Endothelial cell of umbilical vein (primary cell): ENCODE measurements at regions not wholly inside any gene's neighbourhood (a gene's known extent, or its start where the extent isn't known, plus 50 kb on each side); places are given as distances from the start of the nearest gene placed in this dataset.
"Not testable (repeated sequence)": the region's sequence is repeated elsewhere in the genome, so short reads cannot be mapped to it uniquely, and the experiment has no call there.

Experiments
- BruUV-seq: library from RNA; stranded (reverse); fragments of 400-500 nt; replicated peaks from 2 replicates; lab custom pipeline; 2021; lab: Mats Ljungman, UMichigan
- CTCF ChIA-PET: fragments of 300-600, 350-600 bp; sonication (Branson Sonifier 250); formaldehyde crosslinking; loops from one replicate; lab custom pipeline; 2021; ENCODE audit warnings: antibody characterized with exemption, inconsistent platforms; lab: Charles Lee
- POLR2A ChIA-PET: fragments of 300-600, 350-600 bp; sonication (Branson Sonifier 250); formaldehyde crosslinking; loops from one replicate; lab custom pipeline; 2021; ENCODE audit warnings: antibody characterized with exemption, inconsistent platforms; lab: Charles Lee
- DNase-seq: peaks from one replicate; pipeline ENCODE4 v3.0.0-alpha.2; 2011; ENCODE audit warnings: low read depth, low spot score
- FAIRE-seq: peaks from 2 replicates; lab custom pipeline; 2011; peaks lifted over from hg19 to GRCh38; lab: Jason Lieb, UNC
- H2AFZ ChIP-seq: 2 replicates; pipeline ENCODE4 v1.6.0; 2012; ENCODE audit warnings: low read depth, low read length, control low read depth, inconsistent platforms
- H3K27ac ChIP-seq: 2 replicates; pipeline ENCODE4 v1.5.1; 2011; ENCODE audit warnings: low read depth, mild to moderate bottlenecking, control low read depth, low read length, moderate library complexity; ENCODE audit not compliant: insufficient read depth
- H3K27me3 ChIP-seq, 2 experiments: 2 replicates each; pipeline versions ENCODE4 v1.6.0 to v1.6.1; 2011; ENCODE audit warnings: low read length in 2 of 2, mixed read lengths in 1 of 2; ENCODE audit not compliant: control insufficient read depth in 2 of 2, insufficient read depth in 2 of 2
- H3K36me3 ChIP-seq, 2 experiments: 2 replicates in 1 of 2; 3 replicates in 1 of 2; pipeline ENCODE4 v1.5.1; 2011; ENCODE audit warnings: low read length in 2 of 2, mild to moderate bottlenecking in 1 of 2, moderate library complexity in 1 of 2; ENCODE audit not compliant: control insufficient read depth in 2 of 2, insufficient read depth in 2 of 2; ENCODE audit errors: extremely low read depth in 1 of 2
- H3K4me1 ChIP-seq: 3 replicates; pipeline ENCODE4 v1.5.1; 2011; ENCODE audit warnings: mild to moderate bottlenecking, low read length; ENCODE audit not compliant: control insufficient read depth, insufficient read depth; ENCODE audit errors: extremely low read depth
- H3K4me2 ChIP-seq: 2 replicates; pipeline ENCODE4 v1.6.1; 2011; ENCODE audit warnings: low read length, control low read depth, mixed read lengths; ENCODE audit not compliant: insufficient read depth
- H3K4me3 ChIP-seq, 3 experiments: fragments of 200-600 bp in 1 of 3; sonication (generic), shearing (Covaris generic) in 1 of 3; replicated peaks in 1 of 3; 2 replicates each; pipeline ENCODE4 v1.5.1; 2011 to 2016; ENCODE audit warnings: control low read depth in 3 of 3, low read length in 3 of 3, mild to moderate bottlenecking in 2 of 3, inconsistent platforms in 1 of 3, low read depth in 1 of 3, moderate library complexity in 1 of 3; ENCODE audit not compliant: insufficient read depth in 1 of 3
- H3K79me2 ChIP-seq: 2 replicates; pipeline ENCODE4 v1.6.0; 2012; ENCODE audit warnings: low read length, inconsistent platforms; ENCODE audit not compliant: control insufficient read depth, insufficient read depth
- H3K9ac ChIP-seq: replicated peaks from 2 replicates; pipeline ENCODE3; 2011; ENCODE audit warnings: low read length, control low read depth; ENCODE audit not compliant: insufficient read depth; ENCODE audit errors: extremely low read depth
- H3K9me1 ChIP-seq: replicated peaks from 3 replicates; pipeline ENCODE4 v1.6.0; 2011; ENCODE audit warnings: mild to moderate bottlenecking, low read length; ENCODE audit not compliant: control insufficient read depth, insufficient read depth; ENCODE audit errors: extremely low read depth
- H3K9me3 ChIP-seq: replicated peaks from 2 replicates; pipeline ENCODE4 v1.5.1; 2012; ENCODE audit warnings: low read length, inconsistent platforms; ENCODE audit not compliant: control insufficient read depth, insufficient read depth
- H4K20me1 ChIP-seq: replicated peaks from 2 replicates; pipeline ENCODE3; 2011; ENCODE audit warnings: mild to moderate bottlenecking, low read length; ENCODE audit not compliant: control insufficient read depth, insufficient read depth; ENCODE audit errors: extremely low read depth
- FOS ChIP-seq: IDR thresholded peaks from 2 replicates; pipeline ENCODE4 v1.6.1; 2011; ENCODE audit warnings: mild to moderate bottlenecking, low read length, moderate library complexity, borderline replicate concordance; ENCODE audit not compliant: insufficient read depth
- GATA2 ChIP-seq: IDR thresholded peaks from 2 replicates; pipeline ENCODE4 v1.7.0; 2011; ENCODE audit warnings: low read depth, mild to moderate bottlenecking, moderate library complexity, mixed read lengths, low read length; ENCODE audit not compliant: insufficient read length, insufficient read depth
- MAX ChIP-seq: IDR thresholded peaks from 2 replicates; pipeline ENCODE4 v1.6.1; 2011; ENCODE audit not compliant: insufficient read depth, insufficient read length
- MYC ChIP-seq: IDR thresholded peaks from one replicate; pipeline ENCODE4 v1.6.1; 2011; ENCODE audit warnings: mild to moderate bottlenecking, low read depth, low read length
- POLR2A ChIP-seq: IDR thresholded peaks from 2 replicates; pipeline ENCODE4 v1.6.1; 2012; ENCODE audit warnings: low read depth, mild to moderate bottlenecking, control low read depth, low read length
- dilution Hi-C: fragments of 300-500 bp; cut with MboI; formaldehyde crosslinking; loops from one replicate; pipeline ENCODE4 v1.15.0; 2019; ENCODE audit warnings: low sequenced_read_pairs; ENCODE audit not compliant: extremely low pct_ligation_motif_present
- intact Hi-C: fragments of 100-400 bp; cut with micrococcal nuclease; formaldehyde crosslinking; loops from one replicate; pipeline ENCODE4 v1.10.0; 2022
- TF ChIP-seq, protein P1 (sequence below), 2 donors: IDR thresholded peaks; 1 replicate in 1 of 2; 2 replicates in 1 of 2; pipeline ENCODE4 v1.5.1; 2011; ENCODE audit warnings: low read length in 2 of 2, mild to moderate bottlenecking in 2 of 2, moderate library complexity in 2 of 2, control low read depth in 1 of 2, inconsistent platforms in 1 of 2, low read depth in 1 of 2; ENCODE audit not compliant: insufficient read depth in 1 of 2; ENCODE audit errors: extremely low read depth in 1 of 2

GRCh38 chr16:9015489-9015888 is 51.8 kb upstream of the USP7 start:
- Histone ChIP-seq H3K9me1 (no peaks in the 10 kb centered on the region), H3K4me1 (peaks cover 5% of the 10 kb centered on the region), H3K9ac (no peak overlapping the region), H3K4me2 (no peak overlapping the region), H3K27ac (no peak overlapping the region), H2AFZ (no peak overlapping the region), H3K9me3 (no peaks in the 10 kb centered on the region), H3K36me3 (no peaks in the 10 kb centered on the region), H3K79me2 (no peaks in the 10 kb centered on the region), H3K27me3 (no peaks in the 10 kb centered on the region), H3K4me3 (no peak overlapping the region), H4K20me1 (no peaks in the 10 kb centered on the region)
- no peak for DNase-seq
- TF ChIP-seq POLR2A: no peak
- no peak for TF ChIP-seq FOS
- TF ChIP-seq MYC: no peak
- TF ChIP-seq GATA2: no peak
- TF ChIP-seq MAX: no peak
- TF ChIP-seq, protein P1, sequence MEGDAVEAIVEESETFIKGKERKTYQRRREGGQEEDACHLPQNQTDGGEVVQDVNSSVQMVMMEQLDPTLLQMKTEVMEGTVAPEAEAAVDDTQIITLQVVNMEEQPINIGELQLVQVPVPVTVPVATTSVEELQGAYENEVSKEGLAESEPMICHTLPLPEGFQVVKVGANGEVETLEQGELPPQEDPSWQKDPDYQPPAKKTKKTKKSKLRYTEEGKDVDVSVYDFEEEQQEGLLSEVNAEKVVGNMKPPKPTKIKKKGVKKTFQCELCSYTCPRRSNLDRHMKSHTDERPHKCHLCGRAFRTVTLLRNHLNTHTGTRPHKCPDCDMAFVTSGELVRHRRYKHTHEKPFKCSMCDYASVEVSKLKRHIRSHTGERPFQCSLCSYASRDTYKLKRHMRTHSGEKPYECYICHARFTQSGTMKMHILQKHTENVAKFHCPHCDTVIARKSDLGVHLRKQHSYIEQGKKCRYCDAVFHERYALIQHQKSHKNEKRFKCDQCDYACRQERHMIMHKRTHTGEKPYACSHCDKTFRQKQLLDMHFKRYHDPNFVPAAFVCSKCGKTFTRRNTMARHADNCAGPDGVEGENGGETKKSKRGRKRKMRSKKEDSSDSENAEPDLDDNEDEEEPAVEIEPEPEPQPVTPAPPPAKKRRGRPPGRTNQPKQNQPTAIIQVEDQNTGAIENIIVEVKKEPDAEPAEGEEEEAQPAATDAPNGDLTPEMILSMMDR (IDR thresholded peaks at IDR 0.05; ENCODE audit: extremely low read depth in 1 of 2, insufficient read depth in 1 of 2, low read depth in 1 of 2, low read length in 2 of 2): no peak
- intact Hi-C loops (no loop called here), dilution Hi-C loops (no loop called here)
- no TSS peak for BruUV-seq
- ChIA-PET CTCF (no interaction called here), POLR2A (no interaction called here)
- no peak for FAIRE-seq

DNA sequence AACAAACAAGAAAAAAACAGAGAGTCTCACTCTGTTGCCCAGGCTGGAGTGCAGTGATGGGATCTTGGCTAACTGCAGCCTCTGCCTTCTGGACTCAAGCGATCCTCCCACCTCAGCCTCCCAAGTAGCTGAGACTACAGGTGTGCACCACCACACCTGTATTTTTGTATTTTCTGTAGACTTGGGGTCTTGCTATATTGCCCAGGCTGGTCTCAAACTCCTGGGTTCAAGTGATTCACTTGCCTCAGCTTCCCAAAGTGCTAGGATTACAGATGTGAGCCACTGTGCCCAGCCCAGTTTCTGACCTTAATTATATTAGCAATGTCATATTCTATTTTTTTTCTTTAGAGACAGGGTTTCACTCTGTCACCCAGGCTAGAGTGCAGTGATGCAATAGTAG is 52.3 kb upstream of the USP7 start:
- H3K4me1 ChIP-seq, intact Hi-C loops, H4K20me1 ChIP-seq, H3K27me3 ChIP-seq, H2AFZ ChIP-seq, DNase-seq, H3K27ac ChIP-seq, H3K9me1 ChIP-seq, H3K36me3 ChIP-seq, H3K4me3 ChIP-seq, POLR2A ChIA-PET, FAIRE-seq, H3K79me2 ChIP-seq, H3K4me2 ChIP-seq, H3K9me3 ChIP-seq, dilution Hi-C loops, H3K9ac ChIP-seq, BruUV-seq: not testable (repeated sequence)
- CTCF ChIA-PET: interaction anchor here (1.1 kb wide), 1 partner anchor 22 kb away, joined by 3 read pairs; no protein-coding TSS in a partner anchor
